ENCODE measurements at regions not wholly inside any gene's neighbourhood (a gene's known extent, or its start where the extent isn't known, plus 50 kb on each side); places are given as distances from the start of the nearest gene placed in this dataset.

- TF ChIP-seq CTCF (IDR thresholded peaks at IDR 0.05) (no peak), POLR2A (IDR thresholded peaks at IDR 0.05) (no peak)
Measured at GRCh38 chr3:87088430-87088992, 97.6 kb upstream of the VGLL3 start.

Measured in testis (tissue), 2 donors.